Stimulated activated CD8-positive, alpha-beta memory T cell treated with anti-CD3 and anti-CD28 coated beads, Interleukin-15, amount 100 ng/mL, for 24 hours (primary cell): ENCODE measurements at regions not wholly inside any gene's neighbourhood (a gene's known extent, or its start where the extent isn't known, plus 50 kb on each side); places are given as distances from the start of the nearest gene placed in this dataset.

Experiments used
- DNase-seq: peaks from one replicate; pipeline ENCODE4 v3.0.0-alpha.2; 2020; ENCODE audit warnings: low read depth

GRCh38 chr22:49259839-49260615 lies 567.6 kb downstream of the BRD1 start:
- no peak for DNase-seq

DNA sequence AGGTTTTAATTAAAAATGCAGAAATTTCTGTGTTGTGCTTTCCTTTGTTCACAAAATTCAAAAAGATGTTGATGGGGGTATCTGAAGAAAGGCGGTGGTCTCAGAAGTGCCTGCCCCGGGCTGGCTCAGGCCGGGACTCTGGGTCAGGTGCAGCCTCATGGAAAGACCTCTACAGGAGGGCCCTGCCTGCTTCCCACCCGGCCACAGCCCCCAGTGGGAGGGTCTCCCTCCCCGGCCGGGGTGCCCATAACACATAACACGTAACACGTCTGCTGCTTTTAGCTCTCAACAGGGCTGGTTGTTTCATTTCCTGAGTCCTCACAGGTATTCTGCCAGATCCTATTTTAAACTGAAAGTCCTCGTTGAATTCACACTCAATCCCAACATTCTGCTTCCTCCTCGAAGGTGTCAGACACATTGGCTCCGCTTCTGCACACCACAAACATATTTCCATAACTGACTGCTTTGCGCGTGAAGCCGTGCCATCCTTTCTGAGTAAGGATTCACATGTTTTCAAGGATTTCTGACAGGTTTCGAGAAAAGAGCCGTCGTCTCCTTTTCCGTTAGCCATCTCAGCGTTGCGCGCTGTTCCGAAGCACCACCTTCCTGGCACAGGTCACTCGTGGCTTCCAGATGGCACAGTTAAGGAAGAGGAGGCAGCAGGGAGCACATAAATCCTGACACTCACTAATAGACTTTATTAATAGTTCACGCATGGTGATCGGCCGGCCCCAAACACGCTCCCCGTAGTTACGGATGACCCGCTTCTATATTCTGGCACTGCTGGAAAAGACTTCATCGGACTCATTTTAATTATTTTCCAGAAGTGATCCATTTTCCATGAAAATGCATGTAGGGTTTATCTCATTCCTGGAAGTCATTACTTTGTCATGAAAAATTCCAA lies 569.3 kb downstream of the BRD1 start:
- DNase-seq, result no peak

- no peak for DNase-seq
Measured at GRCh38 chr22:49257551-49257961, 570.1 kb downstream of the BRD1 start.

GRCh38 chr22:49255741-49256318 lies 571.8 kb downstream of the BRD1 start:
- no peak for DNase-seq

- DNase-seq, result no peak
Measured at GRCh38 chr22:49255154-49255553, 572.5 kb downstream of the BRD1 start.

GRCh38 chr22:49253656-49254055 lies 574.0 kb downstream of the BRD1 start:
- no peak for DNase-seq

- DNase-seq, result no peak
Measured at GRCh38 chr22:49251371-49251770, 576.3 kb downstream of the BRD1 start.

GRCh38 chr22:49247194-49247924 lies 580.3 kb downstream of the BRD1 start:
- no peak for DNase-seq

GRCh38 chr22:49244466-49245420 lies 582.9 kb downstream of the BRD1 start:
- DNase-seq, result no peak

DNA sequence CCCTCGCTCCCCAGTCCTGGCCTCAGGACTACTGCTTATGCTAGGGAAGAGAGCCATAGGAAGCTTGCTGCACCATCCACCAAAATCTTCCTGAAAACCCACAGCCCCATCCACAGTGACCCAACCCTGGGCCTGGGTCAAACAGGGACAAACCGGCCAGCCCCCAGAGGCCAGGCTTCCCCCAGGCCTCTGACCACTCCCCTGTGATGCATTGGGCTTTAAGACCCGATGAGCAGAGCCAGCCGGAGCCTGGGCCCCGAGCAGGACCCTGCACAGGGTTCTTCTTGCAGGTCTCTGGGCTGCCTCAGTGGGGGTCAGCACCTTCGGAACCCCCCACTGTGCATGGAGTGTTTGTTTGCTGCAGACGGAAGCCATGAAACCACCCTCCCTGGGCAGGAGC lies 583.7 kb downstream of the BRD1 start:
- DNase-seq, result no peak

DNA sequence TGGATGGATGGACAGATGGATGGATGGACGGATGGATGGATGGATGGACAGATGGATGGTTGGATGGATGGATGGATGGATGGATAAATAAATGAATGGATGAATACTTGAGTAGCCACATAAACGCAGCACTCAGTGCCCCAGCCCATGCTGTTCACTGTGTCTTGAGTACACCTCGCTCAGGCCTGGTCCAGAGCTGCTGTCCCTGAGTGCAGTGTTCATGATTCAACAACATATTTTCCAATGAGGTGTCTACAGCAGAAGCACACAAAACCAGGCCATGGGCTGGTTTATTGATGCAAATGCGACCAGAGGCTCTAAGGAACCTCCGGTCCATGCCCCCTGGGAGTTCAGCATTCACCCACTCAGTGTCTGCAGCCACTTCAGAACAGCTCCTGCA lies 584.3 kb downstream of the BRD1 start:
- DNase-seq, result no peak

GRCh38 chr22:49242480-49242879 lies 585.2 kb downstream of the BRD1 start:
- no peak for DNase-seq

- no peak for DNase-seq
Measured at GRCh38 chr22:49241174-49241851, 586.4 kb downstream of the BRD1 start.

DNA sequence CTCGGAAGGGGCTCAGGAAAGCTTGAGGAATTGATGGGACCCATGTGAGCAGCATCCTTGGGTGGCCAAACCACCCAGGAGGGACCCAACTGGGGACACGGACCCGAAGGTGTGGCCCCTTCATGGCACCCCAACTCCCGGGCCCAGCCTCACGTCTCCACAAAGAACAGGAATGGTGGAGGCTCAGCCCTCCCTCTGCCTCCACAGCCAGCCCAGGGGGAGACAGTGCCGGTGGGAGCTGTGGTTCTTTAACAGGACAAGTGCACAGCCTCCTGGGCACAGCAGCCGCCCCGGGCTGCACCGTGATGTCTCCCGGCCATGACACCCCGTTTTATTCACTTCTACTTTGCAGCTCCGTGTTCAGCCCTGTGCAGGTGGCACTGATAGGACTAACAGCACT lies 587.2 kb downstream of the BRD1 start:
- no peak for DNase-seq

DNA sequence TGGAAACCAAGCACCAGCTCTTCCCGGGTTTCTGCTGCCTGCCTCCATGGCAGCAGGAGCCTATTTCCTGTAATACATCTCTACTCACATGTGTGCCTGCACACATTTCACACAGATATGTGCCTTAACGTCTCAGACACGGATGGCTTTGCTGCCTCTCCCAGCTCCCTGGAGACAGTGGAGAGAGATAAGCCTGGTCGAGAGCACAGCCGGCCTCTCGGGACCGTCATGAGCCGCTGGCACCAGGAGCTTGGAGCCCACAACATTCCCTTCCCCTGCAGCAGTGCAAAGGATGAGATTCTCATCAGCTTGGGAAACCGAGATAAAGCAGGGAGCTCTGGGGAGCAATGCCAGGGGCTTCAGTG lies 587.7 kb downstream of the BRD1 start:
- no peak for DNase-seq

DNA sequence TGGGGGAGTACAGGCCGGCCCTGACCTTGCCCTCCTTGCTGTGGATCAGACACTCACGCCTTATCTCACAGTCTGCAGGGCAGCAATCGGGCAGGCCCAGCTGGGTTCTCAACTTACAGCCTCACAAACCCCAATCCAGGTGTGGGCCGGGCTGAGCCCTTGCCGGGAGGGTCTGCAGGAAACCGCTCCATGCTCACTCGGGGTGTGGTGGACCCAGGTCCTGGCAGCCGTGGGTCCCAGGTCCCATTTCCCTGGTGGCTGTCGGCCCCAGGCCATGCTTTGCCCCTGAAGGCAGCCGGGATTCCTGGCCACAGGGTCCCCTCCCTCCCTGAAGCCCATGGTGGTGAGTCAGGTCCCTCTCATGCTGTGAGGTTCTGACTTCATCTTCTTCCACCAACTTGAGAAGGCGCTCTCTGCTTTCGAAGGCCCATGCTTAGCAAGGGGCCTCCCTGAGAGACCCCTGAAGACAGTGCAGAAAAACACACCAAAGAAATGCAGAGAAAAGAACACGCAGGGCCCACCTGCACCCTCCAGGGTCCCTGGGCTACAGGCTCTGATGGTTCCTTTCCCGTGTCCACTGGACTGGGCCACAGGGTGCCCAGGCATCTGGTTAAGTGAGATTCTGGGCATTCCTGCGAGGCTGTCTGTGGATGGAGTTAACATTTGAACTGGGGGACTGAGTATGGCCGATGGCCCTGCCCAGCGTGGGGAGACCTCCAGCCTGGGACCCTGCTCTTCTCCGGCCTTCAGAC lies 588.2 kb downstream of the BRD1 start:
- DNase-seq, result no peak

GRCh38 chr22:49238181-49239141 lies 589.2 kb downstream of the BRD1 start:
- DNase-seq, result no peak

GRCh38 chr22:49237703-49238102 lies 590.0 kb downstream of the BRD1 start:
- no peak for DNase-seq

- no peak for DNase-seq
Measured at GRCh38 chr22:49237279-49237678, 590.4 kb downstream of the BRD1 start.
